Suprapubic skin (tissue), 4 donors: ENCODE measurements at regions not wholly inside any gene's neighbourhood (a gene's known extent, or its start where the extent isn't known, plus 50 kb on each side); places are given as distances from the start of the nearest gene placed in this dataset.

ENCODE experiments used
- DNase-seq, 2 donors: peaks; one replicate each; pipeline ENCODE4 v3.0.0-alpha.2; 2019; ENCODE audit warnings: low spot score in 2 of 2
- H3K27ac ChIP-seq: fragments of 200-600 bp; sonication (generic); one replicate; pipeline ENCODE4 v1.5.1; 2019
- H3K27me3 ChIP-seq: fragments of 200-600 bp; sonication (generic); one replicate; pipeline ENCODE4 v1.5.1; 2019
- H3K36me3 ChIP-seq: fragments of 200-600 bp; sonication (generic); one replicate; pipeline ENCODE4 v1.5.1; 2019
- H3K4me1 ChIP-seq: fragments of 200-600 bp; sonication (generic); one replicate; pipeline ENCODE4 v1.5.1; 2019
- H3K4me3 ChIP-seq: fragments of 200-600 bp; sonication (generic); one replicate; pipeline ENCODE4 v1.5.1; 2019; ENCODE audit warnings: mild to moderate bottlenecking
- H3K9me3 ChIP-seq: fragments of 200-600 bp; sonication (generic); one replicate; pipeline ENCODE4 v1.5.1; 2019
- EP300 ChIP-seq: sonication (generic); formaldehyde crosslinking; IDR thresholded peaks from one replicate; pipeline ENCODE4 v1.6.1; 2017; ENCODE audit warnings: antibody characterized with exemption
- POLR2A ChIP-seq, 2 donors: fragments of 450-650 bp; IDR thresholded peaks; one replicate each; pipeline ENCODE4 v1.6.1; 2017; ENCODE audit warnings: antibody characterized with exemption in 2 of 2, mild to moderate bottlenecking in 2 of 2, moderate library complexity in 2 of 2
- POLR2AphosphoS5 ChIP-seq, 3 donors: sonication (generic); formaldehyde crosslinking; IDR thresholded peaks; one replicate each; pipeline ENCODE4 v1.6.1; 2017; ENCODE audit warnings: antibody characterized with exemption in 3 of 3
- WGBS: methylation state at CpG from one replicate; pipeline ENCODE4 v1.1.5; 2018; 5-methylcytosine and 5-hydroxymethylcytosine counted together
- TF ChIP-seq, protein P1 (sequence below), 2 donors: fragments of 200-600 bp in 1 of 2; fragments of 450-650 bp in 1 of 2; sonication (generic) in 1 of 2; IDR thresholded peaks; one replicate each; pipeline ENCODE4 v1.5.1; 2016 to 2019; ENCODE audit warnings: antibody characterized with exemption in 2 of 2, mild to moderate bottlenecking in 1 of 2, moderate library complexity in 1 of 2

DNA sequence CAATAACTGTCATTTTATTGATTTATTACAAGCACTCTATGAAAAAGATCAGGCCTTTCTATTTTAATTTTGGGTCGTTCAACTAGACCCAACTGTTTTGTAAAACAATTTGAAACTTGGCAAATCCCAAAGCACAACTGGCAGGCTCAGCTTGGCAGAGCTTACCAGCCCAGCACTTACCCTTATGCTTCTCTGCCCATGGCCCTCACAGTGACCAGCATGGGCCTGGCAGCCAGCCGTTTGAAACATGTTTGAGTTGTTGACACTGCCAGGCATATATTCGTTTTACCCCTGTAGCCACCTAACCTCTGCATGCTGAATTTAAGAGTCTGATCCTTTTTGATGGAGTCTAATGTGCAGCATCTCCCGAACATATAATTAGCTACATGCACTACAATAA, 796.7 kb upstream of the ADGRL2 start:
- Histone ChIP-seq H3K27ac (no peak overlapping the region), H3K4me1 (no peaks in the 10 kb centered on the region), H3K36me3 (no peaks in the 10 kb centered on the region), H3K9me3 (no peaks in the 10 kb centered on the region), H3K27me3 (no peaks in the 10 kb centered on the region), H3K4me3 (no peak overlapping the region)
- WGBS: 63% methylated on average over 4 of the region's 4 CpGs
- no peak for TF ChIP-seq POLR2A (IDR thresholded peaks at IDR 0.05)
- TF ChIP-seq, protein P1, sequence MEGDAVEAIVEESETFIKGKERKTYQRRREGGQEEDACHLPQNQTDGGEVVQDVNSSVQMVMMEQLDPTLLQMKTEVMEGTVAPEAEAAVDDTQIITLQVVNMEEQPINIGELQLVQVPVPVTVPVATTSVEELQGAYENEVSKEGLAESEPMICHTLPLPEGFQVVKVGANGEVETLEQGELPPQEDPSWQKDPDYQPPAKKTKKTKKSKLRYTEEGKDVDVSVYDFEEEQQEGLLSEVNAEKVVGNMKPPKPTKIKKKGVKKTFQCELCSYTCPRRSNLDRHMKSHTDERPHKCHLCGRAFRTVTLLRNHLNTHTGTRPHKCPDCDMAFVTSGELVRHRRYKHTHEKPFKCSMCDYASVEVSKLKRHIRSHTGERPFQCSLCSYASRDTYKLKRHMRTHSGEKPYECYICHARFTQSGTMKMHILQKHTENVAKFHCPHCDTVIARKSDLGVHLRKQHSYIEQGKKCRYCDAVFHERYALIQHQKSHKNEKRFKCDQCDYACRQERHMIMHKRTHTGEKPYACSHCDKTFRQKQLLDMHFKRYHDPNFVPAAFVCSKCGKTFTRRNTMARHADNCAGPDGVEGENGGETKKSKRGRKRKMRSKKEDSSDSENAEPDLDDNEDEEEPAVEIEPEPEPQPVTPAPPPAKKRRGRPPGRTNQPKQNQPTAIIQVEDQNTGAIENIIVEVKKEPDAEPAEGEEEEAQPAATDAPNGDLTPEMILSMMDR (IDR thresholded peaks at IDR 0.05): no peak
- TF ChIP-seq POLR2AphosphoS5 (IDR thresholded peaks at IDR 0.05): no peak
- no peak for TF ChIP-seq EP300
- no peak for DNase-seq

DNA sequence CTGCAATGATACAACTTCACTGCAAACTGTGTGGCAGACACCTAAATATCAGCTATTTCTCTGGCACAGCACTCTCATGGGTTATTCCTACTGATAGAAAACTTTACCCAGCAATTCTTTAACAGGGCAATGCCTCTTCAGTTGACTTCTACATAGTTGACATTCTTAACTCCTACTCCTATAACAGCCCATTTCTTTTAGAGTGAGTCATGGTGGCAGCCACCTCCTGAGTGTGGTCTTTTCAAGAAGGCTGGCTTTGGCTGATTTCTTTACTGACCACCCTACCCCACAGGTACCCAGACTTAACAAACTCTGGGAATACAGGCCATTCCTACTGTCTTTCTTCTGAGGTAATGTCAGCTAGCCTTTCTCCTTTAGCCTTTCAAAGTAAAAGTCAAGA, 805.8 kb upstream of the ADGRL2 start:
- Histone ChIP-seq H3K9me3 (no peaks in the 10 kb centered on the region), H3K27ac (no peak overlapping the region), H3K27me3 (no peaks in the 10 kb centered on the region), H3K4me3 (no peak overlapping the region), H3K36me3 (no peaks in the 10 kb centered on the region), H3K4me1 (peaks cover 2% of the 10 kb centered on the region)
- DNase-seq: no peak
- TF ChIP-seq, protein P1 (IDR thresholded peaks at IDR 0.05): no peak
- no peak for TF ChIP-seq POLR2AphosphoS5 (IDR thresholded peaks at IDR 0.05)
- no peak for TF ChIP-seq POLR2A (IDR thresholded peaks at IDR 0.05)
- no peak for TF ChIP-seq EP300

DNA sequence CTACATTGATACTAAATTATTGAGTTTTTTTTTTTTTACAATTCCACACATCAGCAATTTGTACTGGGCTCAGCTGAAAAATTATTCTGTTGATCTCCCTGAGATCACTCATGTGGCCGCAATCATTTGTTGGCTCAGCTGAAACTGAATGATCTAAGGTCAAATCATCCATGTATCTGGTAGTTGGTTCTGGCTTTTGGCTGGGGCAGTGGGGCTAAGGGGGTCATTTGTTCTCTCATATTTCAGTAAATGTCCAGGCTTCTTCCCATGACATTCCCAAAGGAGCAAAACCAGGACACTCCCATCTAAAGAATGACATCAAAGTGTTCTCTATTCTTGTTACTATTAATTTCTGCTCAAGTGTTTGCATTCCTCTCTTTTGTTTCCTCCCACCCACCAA, 806.7 kb upstream of the ADGRL2 start:
- no peak for DNase-seq
- TF ChIP-seq POLR2AphosphoS5 (IDR thresholded peaks at IDR 0.05) (no peak), EP300 (no peak), POLR2A (IDR thresholded peaks at IDR 0.05) (no peak)
- TF ChIP-seq, protein P1 (IDR thresholded peaks at IDR 0.05): no peak
- no peaks in the 10 kb centered on the region for H3K36me3 ChIP-seq
- peaks cover 4% of the 10 kb centered on the region for H3K4me1 ChIP-seq
- H3K27ac ChIP-seq: no peak overlapping the region
- 58% methylated on average over 1 of the region's 1 CpG for WGBS
- H3K9me3 ChIP-seq: no peaks in the 10 kb centered on the region
- H3K4me3 ChIP-seq: no peak overlapping the region
- no peaks in the 10 kb centered on the region for H3K27me3 ChIP-seq

DNA sequence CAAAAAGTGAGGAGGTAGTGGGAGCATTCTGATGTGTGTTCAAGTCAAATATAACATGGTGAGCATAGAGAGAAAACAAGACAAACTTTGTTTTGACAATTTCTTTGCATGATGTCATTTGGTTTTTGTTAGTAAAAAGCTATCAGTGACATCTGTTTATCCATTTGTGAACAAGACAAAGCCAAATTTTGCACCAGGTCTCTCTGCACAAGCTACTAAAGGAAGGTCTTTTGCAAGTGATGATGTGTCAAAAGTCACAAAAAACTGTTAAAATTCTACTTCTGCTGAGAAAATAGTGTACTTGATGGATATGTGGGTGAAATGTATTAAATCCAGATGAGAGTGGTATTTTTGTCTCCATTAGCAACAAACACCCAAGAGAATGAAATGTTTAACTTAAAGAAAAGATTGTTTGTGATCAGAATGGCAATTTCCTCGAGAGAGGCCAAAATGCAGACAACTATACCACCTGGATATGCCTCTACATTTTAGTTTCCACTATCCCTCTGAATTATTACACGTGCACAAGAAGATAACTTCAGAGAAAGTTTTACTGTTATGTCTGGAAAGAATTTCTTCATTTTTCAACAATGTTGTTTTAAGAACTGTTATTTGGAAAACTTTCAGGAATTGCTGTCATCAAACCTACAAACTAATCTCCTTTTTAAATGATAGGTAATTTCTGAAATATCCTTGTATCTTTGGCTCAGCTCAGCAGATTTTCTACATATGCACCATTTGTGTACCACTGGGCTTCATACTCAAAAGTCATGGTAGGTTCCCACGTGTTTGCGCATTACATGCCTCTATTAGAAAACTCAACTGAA, 807.4 kb upstream of the ADGRL2 start:
- H3K4me1 ChIP-seq: peaks cover 8% of the 10 kb centered on the region
- no peaks in the 10 kb centered on the region for H3K36me3 ChIP-seq
- TF ChIP-seq EP300 (no peak), POLR2A (IDR thresholded peaks at IDR 0.05) (no peak), POLR2AphosphoS5 (IDR thresholded peaks at IDR 0.05) (no peak)
- TF ChIP-seq, protein P1 (IDR thresholded peaks at IDR 0.05): no peak
- H3K27me3 ChIP-seq: no peaks in the 10 kb centered on the region
- WGBS: 72% methylated on average over 4 of the region's 4 CpGs
- no peak overlapping the region for H3K4me3 ChIP-seq
- DNase-seq: no peak
- no peaks in the 10 kb centered on the region for H3K9me3 ChIP-seq
- H3K27ac ChIP-seq: no peak overlapping the region

DNA sequence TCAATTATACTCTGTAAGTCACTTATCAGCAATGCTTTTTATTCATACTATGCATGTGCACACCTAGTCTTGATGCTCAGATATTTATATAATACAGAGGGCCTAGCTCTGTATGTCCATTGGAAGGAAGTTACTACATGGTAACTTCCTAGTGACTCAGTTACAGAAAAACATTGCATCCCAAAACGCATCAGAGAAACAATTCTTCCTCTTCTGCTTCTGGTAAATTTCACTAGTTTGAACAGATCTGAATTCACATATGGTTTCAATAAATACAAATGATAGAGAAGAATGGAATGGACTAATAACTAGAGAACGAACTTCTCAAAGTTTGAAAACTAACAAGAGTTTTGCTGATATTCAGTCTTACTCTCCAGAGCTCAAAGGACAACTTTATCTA, 811.3 kb upstream of the ADGRL2 start:
- Histone ChIP-seq H3K36me3 (no peaks in the 10 kb centered on the region), H3K27me3 (no peaks in the 10 kb centered on the region), H3K4me3 (no peak overlapping the region), H3K4me1 (peaks cover 8% of the 10 kb centered on the region), H3K27ac (no peak overlapping the region), H3K9me3 (no peaks in the 10 kb centered on the region)
- no peak for DNase-seq
- WGBS: 63% methylated on average over 2 of the region's 2 CpGs
- TF ChIP-seq, protein P1 (IDR thresholded peaks at IDR 0.05): no peak
- TF ChIP-seq POLR2AphosphoS5 (IDR thresholded peaks at IDR 0.05) (no peak), POLR2A (IDR thresholded peaks at IDR 0.05) (no peak), EP300 (no peak)
